ENCODE measurements at regions not wholly inside any gene's neighbourhood (a gene's known extent, or its start where the extent isn't known, plus 50 kb on each side); places are given as distances from the start of the nearest gene placed in this dataset.

DNA sequence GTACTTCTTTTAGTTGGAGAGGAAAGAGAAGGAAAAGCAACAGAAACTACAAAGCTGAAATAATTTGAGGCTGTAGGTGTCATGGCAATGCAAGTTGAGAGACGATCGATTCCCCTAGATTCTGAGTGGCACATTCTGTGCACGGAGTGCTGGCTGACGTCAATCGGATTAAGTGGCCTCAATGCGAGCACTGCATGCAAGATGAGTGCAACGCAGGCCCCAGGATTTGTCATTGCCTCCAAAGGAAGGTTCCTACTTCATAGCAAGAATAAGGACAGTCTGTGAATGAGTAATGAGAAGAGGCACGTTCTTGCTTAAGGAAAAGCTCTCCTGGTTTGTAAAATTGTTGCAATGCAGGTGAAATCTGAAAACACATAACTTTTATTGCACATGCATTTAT lies 892.4 kb downstream of the KCNA4 start:
- H3K36me3 Mint-ChIP-seq (ENCODE audit: unreplicated experiment): no peaks in the 10 kb centered on the region
- TF ChIP-seq, protein P1, sequence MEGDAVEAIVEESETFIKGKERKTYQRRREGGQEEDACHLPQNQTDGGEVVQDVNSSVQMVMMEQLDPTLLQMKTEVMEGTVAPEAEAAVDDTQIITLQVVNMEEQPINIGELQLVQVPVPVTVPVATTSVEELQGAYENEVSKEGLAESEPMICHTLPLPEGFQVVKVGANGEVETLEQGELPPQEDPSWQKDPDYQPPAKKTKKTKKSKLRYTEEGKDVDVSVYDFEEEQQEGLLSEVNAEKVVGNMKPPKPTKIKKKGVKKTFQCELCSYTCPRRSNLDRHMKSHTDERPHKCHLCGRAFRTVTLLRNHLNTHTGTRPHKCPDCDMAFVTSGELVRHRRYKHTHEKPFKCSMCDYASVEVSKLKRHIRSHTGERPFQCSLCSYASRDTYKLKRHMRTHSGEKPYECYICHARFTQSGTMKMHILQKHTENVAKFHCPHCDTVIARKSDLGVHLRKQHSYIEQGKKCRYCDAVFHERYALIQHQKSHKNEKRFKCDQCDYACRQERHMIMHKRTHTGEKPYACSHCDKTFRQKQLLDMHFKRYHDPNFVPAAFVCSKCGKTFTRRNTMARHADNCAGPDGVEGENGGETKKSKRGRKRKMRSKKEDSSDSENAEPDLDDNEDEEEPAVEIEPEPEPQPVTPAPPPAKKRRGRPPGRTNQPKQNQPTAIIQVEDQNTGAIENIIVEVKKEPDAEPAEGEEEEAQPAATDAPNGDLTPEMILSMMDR (IDR thresholded peaks at IDR 0.05; ENCODE audit: partially characterized antibody, unreplicated experiment): no peak
- no peak overlapping the region for H3K27ac Mint-ChIP-seq (ENCODE audit: unreplicated experiment)
- no peak for DNase-seq
- no peaks in the 10 kb centered on the region for H3K9me3 Mint-ChIP-seq (ENCODE audit: unreplicated experiment)
- H3K4me1 Mint-ChIP-seq (ENCODE audit: low read depth, unreplicated experiment): no peaks in the 10 kb centered on the region
- H3K4me3 Mint-ChIP-seq (ENCODE audit: unreplicated experiment): no peak overlapping the region
- no peaks in the 10 kb centered on the region for H3K27me3 Mint-ChIP-seq (ENCODE audit: unreplicated experiment)

DNA sequence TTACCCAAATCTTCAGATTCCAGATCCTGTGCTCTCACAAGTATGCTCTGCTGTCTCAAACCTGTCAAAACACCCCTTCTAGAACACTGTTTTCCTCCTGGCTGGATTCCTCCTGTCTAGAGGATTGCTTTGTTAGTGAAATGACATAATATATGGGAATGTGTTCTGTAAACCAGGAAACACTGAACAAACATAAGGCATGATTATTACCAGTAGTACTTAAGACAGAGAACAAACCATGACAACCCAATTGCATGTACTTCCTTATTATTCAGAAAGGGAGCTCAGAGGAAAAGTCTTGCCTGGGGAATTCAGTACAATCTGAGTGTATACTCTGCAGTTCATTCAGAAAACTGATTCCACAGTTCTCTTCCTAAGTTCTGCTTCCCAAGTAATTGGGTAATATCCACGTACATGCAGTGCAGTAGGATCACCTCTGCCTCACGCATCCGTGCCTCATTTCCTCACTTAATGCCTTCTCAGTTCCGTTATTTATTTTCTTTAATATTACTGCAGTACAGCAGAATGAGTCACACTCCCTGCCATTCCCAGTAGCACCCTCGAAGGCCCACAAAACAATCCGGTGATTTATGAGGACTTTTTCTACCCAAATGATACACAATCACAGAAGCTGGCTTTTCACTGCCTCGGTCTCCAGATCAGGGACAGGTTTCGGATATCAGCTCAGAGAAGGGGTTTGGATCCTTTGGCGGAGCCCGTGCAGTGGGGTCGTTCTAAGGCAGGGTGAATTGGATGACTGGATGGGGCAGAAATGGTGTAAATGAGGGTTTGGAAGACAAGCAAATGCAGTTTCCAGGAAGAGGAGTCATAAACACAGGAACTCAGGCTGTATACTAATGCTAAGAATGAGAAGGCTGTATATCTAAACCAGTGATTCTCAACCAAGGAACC lies 896.9 kb downstream of the KCNA4 start:
- H3K27me3 Mint-ChIP-seq (ENCODE audit: unreplicated experiment): peaks cover 2% of the 10 kb centered on the region
- no peak overlapping the region for H3K27ac Mint-ChIP-seq (ENCODE audit: unreplicated experiment)
- no peak overlapping the region for H3K4me3 Mint-ChIP-seq (ENCODE audit: unreplicated experiment)
- H3K9me3 Mint-ChIP-seq (ENCODE audit: unreplicated experiment): no peaks in the 10 kb centered on the region
- H3K36me3 Mint-ChIP-seq (ENCODE audit: unreplicated experiment): no peaks in the 10 kb centered on the region
- TF ChIP-seq, protein P1 (IDR thresholded peaks at IDR 0.05; ENCODE audit: partially characterized antibody, unreplicated experiment): no peak
- H3K4me1 Mint-ChIP-seq (ENCODE audit: low read depth, unreplicated experiment): no peaks in the 10 kb centered on the region
- DNase-seq: no peak

DNA sequence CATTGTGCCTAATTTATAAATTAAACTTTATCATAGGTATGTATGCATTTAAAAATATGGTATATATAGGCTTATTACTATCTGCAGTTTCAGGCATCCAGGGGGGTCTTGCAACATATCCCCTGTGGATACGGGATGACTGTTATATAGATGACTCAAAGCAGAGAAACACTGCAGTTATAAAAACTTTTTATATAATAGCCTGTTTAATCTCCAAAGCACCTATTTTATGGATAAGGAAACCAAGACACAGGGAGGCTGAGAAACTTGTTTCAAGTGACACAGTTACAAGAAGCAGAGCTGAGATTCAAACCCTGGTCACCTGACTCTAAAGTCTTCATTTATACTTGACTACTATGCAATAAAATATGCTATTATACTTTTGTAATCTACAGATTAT lies 897.7 kb downstream of the KCNA4 start:
- H3K36me3 Mint-ChIP-seq (ENCODE audit: unreplicated experiment): no peaks in the 10 kb centered on the region
- H3K4me3 Mint-ChIP-seq (ENCODE audit: unreplicated experiment): no peak overlapping the region
- peaks cover 2% of the 10 kb centered on the region for H3K27me3 Mint-ChIP-seq (ENCODE audit: unreplicated experiment)
- no peaks in the 10 kb centered on the region for H3K4me1 Mint-ChIP-seq (ENCODE audit: low read depth, unreplicated experiment)
- no peak overlapping the region for H3K27ac Mint-ChIP-seq (ENCODE audit: unreplicated experiment)
- H3K9me3 Mint-ChIP-seq (ENCODE audit: unreplicated experiment): no peaks in the 10 kb centered on the region
- DNase-seq: no peak
- TF ChIP-seq, protein P1 (IDR thresholded peaks at IDR 0.05; ENCODE audit: partially characterized antibody, unreplicated experiment): no peak

DNA sequence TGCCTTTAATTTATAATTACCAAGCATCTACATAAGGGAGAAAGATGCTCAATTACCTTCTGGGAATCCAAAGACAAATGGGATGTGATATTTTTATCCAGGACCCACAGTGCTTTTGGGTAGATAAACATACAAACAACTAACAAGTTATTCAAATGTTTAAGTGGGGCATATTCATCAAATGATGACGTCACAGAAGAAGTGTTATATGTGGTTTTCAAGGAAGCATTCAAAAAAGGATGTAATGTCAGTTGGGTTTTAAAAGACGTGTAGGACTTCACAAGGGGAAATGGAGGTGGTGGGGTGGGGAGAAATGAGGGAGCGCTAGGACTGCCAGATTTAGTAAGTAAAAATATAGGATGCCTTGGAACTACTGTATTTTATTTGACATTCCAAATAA lies 915.9 kb downstream of the KCNA4 start:
- TF ChIP-seq, protein P1 (IDR thresholded peaks at IDR 0.05; ENCODE audit: partially characterized antibody, unreplicated experiment): no peak
- no peak overlapping the region for H3K4me3 Mint-ChIP-seq (ENCODE audit: unreplicated experiment)
- no peak for DNase-seq
- no peaks in the 10 kb centered on the region for H3K36me3 Mint-ChIP-seq (ENCODE audit: unreplicated experiment)
- H3K4me1 Mint-ChIP-seq (ENCODE audit: low read depth, unreplicated experiment): no peaks in the 10 kb centered on the region
- peaks cover 1% of the 10 kb centered on the region for H3K9me3 Mint-ChIP-seq (ENCODE audit: unreplicated experiment)
- H3K27me3 Mint-ChIP-seq (ENCODE audit: unreplicated experiment): no peaks in the 10 kb centered on the region
- H3K27ac Mint-ChIP-seq (ENCODE audit: unreplicated experiment): no peak overlapping the region

DNA sequence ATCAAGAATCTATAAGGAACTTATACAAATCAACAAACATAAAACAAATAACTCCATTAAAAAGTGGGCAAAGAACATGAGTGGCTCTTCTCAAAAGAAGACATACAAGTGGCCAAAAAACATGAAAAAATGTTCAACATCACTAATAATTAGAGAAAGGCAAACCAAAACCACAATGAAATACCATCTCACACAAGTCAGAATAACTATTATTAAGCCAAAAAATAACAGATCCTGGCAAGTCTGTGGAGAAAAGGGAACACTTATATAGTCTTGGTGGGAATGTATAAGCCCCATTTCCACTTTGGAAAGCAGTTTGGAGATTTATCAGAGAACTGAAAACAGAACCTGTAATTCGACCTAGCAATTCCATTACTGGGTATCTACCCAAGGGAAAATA lies 921.0 kb downstream of the KCNA4 start:
- no peaks in the 10 kb centered on the region for H3K36me3 Mint-ChIP-seq (ENCODE audit: unreplicated experiment)
- no peak overlapping the region for H3K4me3 Mint-ChIP-seq (ENCODE audit: unreplicated experiment)
- H3K9me3 Mint-ChIP-seq (ENCODE audit: unreplicated experiment): peaks cover 1% of the 10 kb centered on the region
- H3K27me3 Mint-ChIP-seq (ENCODE audit: unreplicated experiment): no peaks in the 10 kb centered on the region
- no peak overlapping the region for H3K27ac Mint-ChIP-seq (ENCODE audit: unreplicated experiment)
- TF ChIP-seq, protein P1 (IDR thresholded peaks at IDR 0.05; ENCODE audit: partially characterized antibody, unreplicated experiment): no peak
- no peak for DNase-seq
- H3K4me1 Mint-ChIP-seq (ENCODE audit: low read depth, unreplicated experiment): no peaks in the 10 kb centered on the region

All from glutamatergic neuron (in vitro differentiated cells).